Erythroblast (primary cell): ENCODE measurements at regions not wholly inside any gene's neighbourhood (a gene's known extent, or its start where the extent isn't known, plus 50 kb on each side); places are given as distances from the start of the nearest gene placed in this dataset.
A peak's percentile ranks its signal among the peaks of the same experiment; 100 is the strongest.
"Not testable (repeated sequence)": the region's sequence is repeated elsewhere in the genome, so short reads cannot be mapped to it uniquely, and the experiment has no call there.

Experiments
- DNase-seq, 2 experiments: peaks; one replicate each; lab custom pipeline; 2025; lab: John Stamatoyannopoulos, UW
- GATA1 ChIP-seq: IDR thresholded peaks from 2 replicates; pipeline ENCODE4 v1.6.1; 2011; ENCODE audit warnings: low read depth, mild to moderate bottlenecking, control low read depth, low read length, moderate library complexity
- POLR2A ChIP-seq: IDR thresholded peaks from 2 replicates; pipeline ENCODE4 v1.6.1; 2011; ENCODE audit warnings: mild to moderate bottlenecking, low read length

DNA sequence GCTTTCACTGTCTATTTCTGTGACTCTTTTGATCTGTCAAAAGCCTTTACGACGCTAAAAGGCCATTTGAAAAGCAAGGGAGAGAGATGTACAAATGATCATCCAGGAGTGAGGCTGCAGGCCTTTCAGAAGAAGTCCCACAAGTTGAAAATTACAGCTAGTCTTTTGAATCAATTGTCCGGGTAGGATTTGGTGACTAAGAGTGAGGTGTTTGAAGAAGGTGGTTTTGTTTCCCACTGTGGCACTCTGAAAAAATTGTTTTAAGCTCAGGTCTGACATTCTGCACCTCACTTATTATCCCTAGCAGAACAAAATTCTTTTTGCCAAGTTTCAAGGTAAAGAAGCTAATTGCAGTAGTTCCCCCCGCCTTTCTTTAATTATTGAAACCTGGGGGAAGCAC, 50.8 kb upstream of the TMEM108 start:
- DNase-seq: no peak
- no peak for TF ChIP-seq POLR2A
- TF ChIP-seq GATA1: no peak

DNA sequence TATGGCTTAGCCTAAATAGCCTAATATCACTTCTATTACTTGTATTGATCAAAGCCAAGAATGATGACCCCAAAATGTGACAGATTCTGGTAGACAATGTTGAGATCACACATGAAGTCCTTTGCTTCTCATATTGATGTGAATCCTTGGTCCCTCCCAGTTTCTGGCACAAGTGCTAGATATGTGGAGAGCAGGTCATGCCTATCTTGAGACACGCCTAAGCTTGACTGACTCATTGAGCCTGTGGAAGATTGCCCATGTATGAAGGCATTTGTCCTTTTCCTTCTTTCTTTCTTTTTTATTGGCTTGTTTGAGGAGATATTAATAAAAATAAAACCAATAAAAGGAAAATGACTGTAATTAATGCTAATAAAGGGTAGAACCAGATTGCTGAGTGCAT, 54.0 kb upstream of the TMEM108 start:
- peak in 1 of 2 experiments; percentile 1 for DNase-seq

GRCh38 chr3:132983143-132983770, 54.9 kb upstream of the TMEM108 start:
- TF ChIP-seq GATA1: no peak
- TF ChIP-seq POLR2A: no peak
- no peak for DNase-seq

More for the DNA sequence above, 54.0 kb upstream of the TMEM108 start:
- TF ChIP-seq GATA1 (no peak), POLR2A (no peak)

DNA sequence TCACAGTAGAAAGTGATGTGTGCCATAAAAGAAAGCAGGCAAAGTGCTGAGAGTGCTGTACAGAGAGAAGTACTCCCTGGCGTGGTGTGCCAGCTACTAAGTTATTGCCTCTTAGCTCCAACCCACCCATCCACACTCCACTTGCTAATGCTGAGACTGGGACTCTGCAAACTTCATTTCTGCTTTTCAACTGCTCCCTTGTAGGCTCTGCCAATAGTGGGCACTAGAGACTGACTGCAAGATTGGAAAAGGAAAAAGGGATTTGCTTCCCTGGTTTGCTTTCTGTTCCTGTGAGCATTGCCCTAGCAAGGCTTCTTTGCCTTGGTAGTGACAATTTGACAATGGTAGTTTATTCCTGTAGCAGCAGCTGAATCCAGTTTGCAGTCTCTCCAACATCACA, 56.5 kb upstream of the TMEM108 start:
- TF ChIP-seq POLR2A (no peak), GATA1 (no peak)
- DNase-seq: no peak

GRCh38 chr3:132980102-132980501, 58.1 kb upstream of the TMEM108 start:
- TF ChIP-seq GATA1: no peak
- no peak for TF ChIP-seq POLR2A
- no peak for DNase-seq

DNA sequence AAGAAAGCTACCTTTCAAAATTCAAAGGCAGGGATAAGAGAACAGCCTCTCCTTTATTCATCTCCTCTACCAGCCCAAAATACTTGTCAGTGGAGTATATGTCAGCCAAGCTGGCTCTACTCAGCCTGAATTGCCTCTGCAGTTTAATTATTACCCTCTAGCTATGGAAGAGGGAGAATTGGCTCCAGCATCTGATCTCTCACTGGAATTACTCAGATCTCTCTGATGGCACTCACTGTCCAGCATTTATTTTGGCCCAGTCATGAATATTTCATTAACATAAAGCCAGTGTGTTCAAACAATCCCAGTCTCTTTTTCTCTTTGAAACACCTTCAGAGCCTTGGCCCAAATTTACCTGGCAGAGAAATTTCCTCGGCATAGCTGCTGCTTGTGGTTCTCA, 58.6 kb upstream of the TMEM108 start:
- TF ChIP-seq POLR2A (no peak), GATA1 (no peak)
- DNase-seq: no peak

- not testable (repeated sequence) for DNase-seq
Observed at GRCh38 chr3:132978946-132979345, 59.2 kb upstream of the TMEM108 start.

DNA sequence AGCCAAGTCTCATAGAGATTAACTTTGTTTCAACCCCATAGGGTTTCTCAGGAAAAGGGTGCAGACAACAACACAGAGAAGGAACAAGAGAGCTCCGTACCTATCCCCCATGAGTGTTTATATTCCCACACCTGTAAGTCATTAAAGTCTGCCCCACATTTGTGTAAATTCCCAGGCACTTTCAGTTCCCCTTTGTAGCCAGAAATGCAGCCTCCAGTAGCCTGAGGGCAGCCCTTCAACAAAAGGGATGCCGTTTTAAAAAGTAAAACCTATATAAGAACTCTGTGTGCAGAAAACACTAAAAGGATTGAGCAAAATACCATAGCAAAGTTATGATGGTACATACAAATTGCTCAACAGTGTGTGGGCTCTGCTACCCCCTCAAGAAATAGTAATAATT, 59.7 kb upstream of the TMEM108 start:
- DNase-seq: no peak
- TF ChIP-seq POLR2A (no peak), GATA1 (no peak)

DNA sequence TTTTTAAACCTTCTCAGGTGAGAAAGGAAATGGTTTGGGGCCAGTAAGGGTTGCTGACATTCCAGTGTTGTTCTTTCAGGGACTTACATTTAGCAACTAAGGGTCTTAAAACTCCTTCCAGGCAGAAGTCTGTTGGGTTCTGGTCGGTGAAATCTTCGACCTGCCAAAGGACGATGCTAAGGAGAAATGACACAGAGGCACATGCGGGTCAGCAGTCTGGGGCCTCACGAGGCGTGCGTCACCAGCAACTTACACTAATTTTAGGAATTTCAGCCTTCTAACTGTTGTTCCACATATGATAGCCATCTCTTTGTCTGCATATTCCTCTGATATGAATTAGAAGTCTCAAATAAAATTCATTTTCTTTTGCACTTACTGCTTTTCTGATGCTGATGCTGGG, 64.1 kb upstream of the TMEM108 start:
- no peak for DNase-seq
- no peak for TF ChIP-seq GATA1

DNA sequence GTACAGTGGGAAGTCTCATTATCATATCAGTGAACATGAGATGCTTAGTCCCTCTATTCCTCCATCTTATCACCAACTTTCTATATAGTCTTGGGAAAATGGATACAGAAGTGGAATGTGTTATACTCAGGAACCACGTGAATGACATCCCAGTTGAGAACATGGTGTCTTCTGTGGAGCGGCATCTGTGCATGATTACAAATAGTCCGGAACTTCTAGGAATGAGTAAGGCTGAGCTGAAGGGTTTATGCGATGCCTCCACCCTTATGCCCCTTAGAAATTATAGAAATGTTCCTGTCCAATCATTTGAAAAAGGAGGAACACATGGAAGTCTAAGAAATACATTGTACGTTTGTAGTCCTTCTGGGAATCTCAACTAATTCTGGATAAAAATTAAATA, 64.8 kb upstream of the TMEM108 start:
- DNase-seq: no peak
- TF ChIP-seq GATA1 (no peak), POLR2A (no peak)

DNA sequence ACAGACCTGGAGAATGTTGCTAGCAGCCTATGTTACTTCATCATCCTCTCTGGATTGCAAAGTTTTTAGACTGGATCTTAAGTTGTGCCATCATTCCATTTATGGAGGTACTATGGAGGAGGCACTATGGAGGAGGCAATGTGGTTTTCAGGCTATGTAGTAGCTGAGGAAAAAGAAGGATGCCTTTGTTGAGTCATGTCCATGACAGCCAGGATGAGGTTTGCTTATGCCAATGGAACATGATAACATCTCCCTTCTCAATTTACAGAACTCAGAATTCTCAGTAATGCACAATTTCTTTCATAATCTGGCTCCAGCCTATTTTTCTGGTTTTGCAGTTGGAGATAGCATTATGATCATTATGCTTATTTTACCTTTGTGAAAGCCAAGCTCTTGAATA, 65.9 kb upstream of the TMEM108 start:
- DNase-seq: no peak
- TF ChIP-seq GATA1: no peak
- no peak for TF ChIP-seq POLR2A

DNA sequence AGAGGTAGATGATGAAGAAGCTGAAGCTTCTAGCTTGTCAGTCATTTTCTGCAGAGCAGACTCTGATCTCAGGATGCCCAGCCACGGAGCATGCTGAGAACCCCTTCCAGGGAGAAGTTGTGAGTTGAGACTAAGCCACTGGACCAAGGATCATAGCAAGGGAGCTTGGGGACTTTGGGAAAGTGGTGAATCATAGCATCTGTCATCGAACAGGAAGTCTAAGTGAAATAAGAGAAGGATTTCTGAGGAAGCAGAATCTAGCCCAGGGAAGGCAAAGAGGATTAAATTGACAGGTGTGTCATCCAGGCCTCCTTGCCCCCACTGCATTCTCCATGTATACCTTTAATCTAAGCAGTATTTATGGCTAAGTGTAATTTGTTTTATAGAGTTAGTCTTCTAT, 71.8 kb upstream of the TMEM108 start:
- DNase-seq: no peak
- TF ChIP-seq GATA1: no peak
- no peak for TF ChIP-seq POLR2A

DNA sequence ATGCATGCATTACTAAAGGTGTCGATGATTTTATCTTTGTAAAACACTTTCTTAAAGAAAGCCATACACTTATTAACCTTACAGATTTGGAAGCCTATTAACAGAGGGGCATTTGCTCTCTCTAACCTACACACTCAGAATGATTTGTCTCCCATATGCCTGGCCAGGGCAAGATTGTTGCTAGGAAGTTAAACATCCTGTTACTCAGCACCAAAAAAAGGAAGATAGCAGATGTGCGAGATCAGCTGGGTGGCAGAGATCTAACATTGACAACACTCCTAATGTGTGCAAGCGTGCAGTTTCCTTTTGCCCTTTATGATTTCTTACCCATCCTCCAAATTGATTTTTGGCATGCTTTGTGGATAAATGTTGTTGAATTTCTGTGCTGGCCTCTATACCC, 73.9 kb upstream of the TMEM108 start:
- no peak for DNase-seq

DNA sequence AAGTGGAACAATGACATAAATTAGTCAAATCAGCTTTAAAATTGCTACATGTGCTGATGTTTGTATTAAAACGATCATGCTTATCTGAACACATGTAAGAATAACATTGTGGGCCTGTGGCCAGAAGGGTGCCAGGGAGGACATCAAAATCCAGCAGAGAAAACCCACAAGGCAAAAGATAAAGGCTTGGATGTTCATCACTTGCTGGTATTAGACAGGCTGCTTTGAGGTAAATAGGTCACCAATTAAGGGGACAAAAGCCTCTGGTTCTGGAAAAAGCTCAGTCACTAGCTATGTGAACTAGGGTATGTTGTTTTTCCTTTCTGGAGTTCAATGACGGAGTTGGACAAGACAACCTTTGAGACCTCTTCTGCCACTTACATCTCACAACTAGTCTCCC, 74.4 kb upstream of the TMEM108 start:
- no peak for TF ChIP-seq POLR2A
- TF ChIP-seq GATA1: no peak
- DNase-seq: no peak

More for the DNA sequence above, 73.9 kb upstream of the TMEM108 start:
- no peak for TF ChIP-seq POLR2A
- no peak for TF ChIP-seq GATA1

- no peak for DNase-seq
- TF ChIP-seq POLR2A (no peak), GATA1 (no peak)
Observed at GRCh38 chr3:132961991-132962390, 76.2 kb upstream of the TMEM108 start.
